Neural progenitor cell (in vitro differentiated cells): ENCODE measurements at regions not wholly inside any gene's neighbourhood (a gene's known extent, or its start where the extent isn't known, plus 50 kb on each side); places are given as distances from the start of the nearest gene placed in this dataset.

Source experiments
- EZH2 ChIP-seq: fragments of 200-600 bp; sonication (generic); IDR thresholded peaks from 2 replicates; pipeline ENCODE4 v1.6.1; 2017; ENCODE audit warnings: antibody characterized with exemption, mild to moderate bottlenecking, moderate library complexity
- EZH2phosphoT487 ChIP-seq: fragments of 200-600 bp; sonication (generic); IDR thresholded peaks from 2 replicates; pipeline ENCODE4 v1.6.1; 2017; ENCODE audit warnings: antibody characterized with exemption
- TF ChIP-seq, protein P1 (sequence below): fragments of 200-600 bp; sonication (generic); IDR thresholded peaks from 2 replicates; pipeline ENCODE4 v1.5.1; 2017; ENCODE audit warnings: antibody characterized with exemption, mild to moderate bottlenecking

DNA sequence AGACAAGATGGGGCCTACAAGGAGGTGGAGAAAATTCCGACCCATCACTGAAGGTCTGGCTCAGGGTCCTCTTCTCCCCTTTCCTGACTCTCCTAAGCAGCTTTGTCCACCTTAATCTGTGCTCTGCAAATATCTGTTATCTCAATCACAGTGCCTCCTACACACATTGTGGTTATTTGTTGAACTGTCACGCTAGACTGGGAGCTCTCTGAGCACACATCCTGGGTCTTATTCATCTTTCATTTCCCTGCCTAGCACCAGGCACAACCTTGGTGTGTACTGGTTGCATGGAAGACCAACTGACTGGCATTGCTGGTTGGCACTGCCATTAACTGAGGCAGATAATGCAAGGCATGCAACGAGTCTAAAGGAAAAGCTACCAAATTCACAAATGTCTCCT is 122.9 kb upstream of the ST6GAL2 start:
- TF ChIP-seq, protein P1, sequence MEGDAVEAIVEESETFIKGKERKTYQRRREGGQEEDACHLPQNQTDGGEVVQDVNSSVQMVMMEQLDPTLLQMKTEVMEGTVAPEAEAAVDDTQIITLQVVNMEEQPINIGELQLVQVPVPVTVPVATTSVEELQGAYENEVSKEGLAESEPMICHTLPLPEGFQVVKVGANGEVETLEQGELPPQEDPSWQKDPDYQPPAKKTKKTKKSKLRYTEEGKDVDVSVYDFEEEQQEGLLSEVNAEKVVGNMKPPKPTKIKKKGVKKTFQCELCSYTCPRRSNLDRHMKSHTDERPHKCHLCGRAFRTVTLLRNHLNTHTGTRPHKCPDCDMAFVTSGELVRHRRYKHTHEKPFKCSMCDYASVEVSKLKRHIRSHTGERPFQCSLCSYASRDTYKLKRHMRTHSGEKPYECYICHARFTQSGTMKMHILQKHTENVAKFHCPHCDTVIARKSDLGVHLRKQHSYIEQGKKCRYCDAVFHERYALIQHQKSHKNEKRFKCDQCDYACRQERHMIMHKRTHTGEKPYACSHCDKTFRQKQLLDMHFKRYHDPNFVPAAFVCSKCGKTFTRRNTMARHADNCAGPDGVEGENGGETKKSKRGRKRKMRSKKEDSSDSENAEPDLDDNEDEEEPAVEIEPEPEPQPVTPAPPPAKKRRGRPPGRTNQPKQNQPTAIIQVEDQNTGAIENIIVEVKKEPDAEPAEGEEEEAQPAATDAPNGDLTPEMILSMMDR: no peak
- no peak for TF ChIP-seq EZH2
- TF ChIP-seq EZH2phosphoT487: no peak
